ENCODE measurements at regions not wholly inside any gene's neighbourhood (a gene's known extent, or its start where the extent isn't known, plus 50 kb on each side); places are given as distances from the start of the nearest gene placed in this dataset.
"Not testable (repeated sequence)": the region's sequence is repeated elsewhere in the genome, so short reads cannot be mapped to it uniquely, and the experiment has no call there.

DNA sequence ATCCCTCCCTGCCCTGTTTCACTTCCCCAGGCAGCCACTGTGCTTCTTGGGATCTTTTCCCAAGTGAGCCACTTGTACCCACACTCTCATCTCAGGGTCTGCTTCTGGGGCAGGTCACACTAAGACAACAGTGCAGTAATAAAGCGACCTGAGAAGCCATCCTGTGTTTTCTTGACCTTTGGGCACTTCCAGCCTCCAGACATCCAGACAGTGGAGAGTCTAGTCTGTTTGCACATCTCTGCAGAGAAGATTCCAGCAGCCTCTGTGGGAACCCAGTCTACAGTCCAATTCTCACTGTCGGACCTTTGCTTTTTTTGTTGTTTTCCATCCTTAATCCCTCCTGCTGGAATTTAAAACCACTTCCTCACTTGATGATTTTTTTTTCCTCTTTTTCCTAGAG, 50.3 kb upstream of the ATP6AP2 start:
- ChIA-PET CTCF (no interaction called here), POLR2A (ENCODE audit: unreplicated experiment) (no interaction called here)
- Histone ChIP-seq H2AFZ (no peak overlapping the region), H3K27me3 (ENCODE audit: insufficient read depth, low read depth) (no peaks in the 10 kb centered on the region), H3K9me3 (ENCODE audit: insufficient read depth, low read depth) (no peaks in the 10 kb centered on the region), H4K20me1 (ENCODE audit: insufficient read depth) (no peaks in the 10 kb centered on the region), H3K9me2 (ENCODE audit: insufficient read depth) (no peaks in the 10 kb centered on the region), H3K4me3 (no peak overlapping the region), H3K27ac (no peak overlapping the region), H3K4me1 (replicated peaks; ENCODE audit: insufficient read depth) (no peaks in the 10 kb centered on the region), H3F3A (ENCODE audit: insufficient read depth, low read depth) (no peaks in the 10 kb centered on the region), H3K4me2 (no peak overlapping the region), H3K79me2 (ENCODE audit: low read depth) (no peaks in the 10 kb centered on the region), H3K36me3 (ENCODE audit: low read depth) (no peaks in the 10 kb centered on the region)
- BruUV-seq (replicated peaks) = no TSS peak
- no peak for TF ChIP-seq EZH2 (IDR thresholded peaks at IDR 0.05; ENCODE audit: low read depth)
- TF ChIP-seq, protein P1, sequence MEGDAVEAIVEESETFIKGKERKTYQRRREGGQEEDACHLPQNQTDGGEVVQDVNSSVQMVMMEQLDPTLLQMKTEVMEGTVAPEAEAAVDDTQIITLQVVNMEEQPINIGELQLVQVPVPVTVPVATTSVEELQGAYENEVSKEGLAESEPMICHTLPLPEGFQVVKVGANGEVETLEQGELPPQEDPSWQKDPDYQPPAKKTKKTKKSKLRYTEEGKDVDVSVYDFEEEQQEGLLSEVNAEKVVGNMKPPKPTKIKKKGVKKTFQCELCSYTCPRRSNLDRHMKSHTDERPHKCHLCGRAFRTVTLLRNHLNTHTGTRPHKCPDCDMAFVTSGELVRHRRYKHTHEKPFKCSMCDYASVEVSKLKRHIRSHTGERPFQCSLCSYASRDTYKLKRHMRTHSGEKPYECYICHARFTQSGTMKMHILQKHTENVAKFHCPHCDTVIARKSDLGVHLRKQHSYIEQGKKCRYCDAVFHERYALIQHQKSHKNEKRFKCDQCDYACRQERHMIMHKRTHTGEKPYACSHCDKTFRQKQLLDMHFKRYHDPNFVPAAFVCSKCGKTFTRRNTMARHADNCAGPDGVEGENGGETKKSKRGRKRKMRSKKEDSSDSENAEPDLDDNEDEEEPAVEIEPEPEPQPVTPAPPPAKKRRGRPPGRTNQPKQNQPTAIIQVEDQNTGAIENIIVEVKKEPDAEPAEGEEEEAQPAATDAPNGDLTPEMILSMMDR (conservative IDR thresholded peaks at IDR 0.05) = no peak
- intact Hi-C loops (cut with micrococcal nuclease; ENCODE audit: unreplicated experiment) = no loop called here
- DNase-seq = no peak

DNA sequence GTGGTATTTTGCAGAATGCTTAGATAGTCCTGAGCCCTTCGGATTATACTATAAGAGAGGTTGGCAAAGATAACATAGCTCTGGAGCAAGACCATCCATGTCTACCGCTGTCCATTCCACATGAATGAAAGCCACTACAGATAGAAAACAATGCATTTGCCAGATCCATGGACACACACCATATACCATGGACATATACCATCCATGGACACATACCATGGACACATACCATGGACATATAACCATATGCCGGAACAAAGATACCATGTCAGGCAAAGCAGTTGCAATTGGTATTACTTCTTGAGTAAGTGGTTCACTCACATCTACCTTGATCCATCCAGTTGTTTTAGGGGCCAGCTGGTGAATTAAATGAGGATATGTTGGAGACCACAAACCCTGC, 53.2 kb upstream of the ATP6AP2 start:
- Histone ChIP-seq H3K36me3 (ENCODE audit: low read depth) (no peaks in the 10 kb centered on the region), H3K79me2 (ENCODE audit: low read depth) (no peaks in the 10 kb centered on the region), H3K27ac (no peak overlapping the region), H3K4me1 (replicated peaks; ENCODE audit: insufficient read depth) (no peaks in the 10 kb centered on the region), H3K9me2 (ENCODE audit: insufficient read depth) (no peaks in the 10 kb centered on the region), H3K4me2 (no peak overlapping the region), H3K4me3 (no peak overlapping the region), H2AFZ (no peak overlapping the region), H3K27me3 (ENCODE audit: insufficient read depth, low read depth) (no peaks in the 10 kb centered on the region), H4K20me1 (ENCODE audit: insufficient read depth) (no peaks in the 10 kb centered on the region), H3F3A (ENCODE audit: insufficient read depth, low read depth) (no peaks in the 10 kb centered on the region), H3K9me3 (ENCODE audit: insufficient read depth, low read depth) (no peaks in the 10 kb centered on the region)
- no peak for TF ChIP-seq EZH2 (IDR thresholded peaks at IDR 0.05; ENCODE audit: low read depth)
- TF ChIP-seq, protein P1 (conservative IDR thresholded peaks at IDR 0.05) = no peak
- intact Hi-C loops (cut with micrococcal nuclease; ENCODE audit: unreplicated experiment) = no loop called here
- ChIA-PET POLR2A (ENCODE audit: unreplicated experiment) (no interaction called here), CTCF (no interaction called here)
- BruUV-seq (replicated peaks) = no TSS peak
- DNase-seq = no peak

DNA sequence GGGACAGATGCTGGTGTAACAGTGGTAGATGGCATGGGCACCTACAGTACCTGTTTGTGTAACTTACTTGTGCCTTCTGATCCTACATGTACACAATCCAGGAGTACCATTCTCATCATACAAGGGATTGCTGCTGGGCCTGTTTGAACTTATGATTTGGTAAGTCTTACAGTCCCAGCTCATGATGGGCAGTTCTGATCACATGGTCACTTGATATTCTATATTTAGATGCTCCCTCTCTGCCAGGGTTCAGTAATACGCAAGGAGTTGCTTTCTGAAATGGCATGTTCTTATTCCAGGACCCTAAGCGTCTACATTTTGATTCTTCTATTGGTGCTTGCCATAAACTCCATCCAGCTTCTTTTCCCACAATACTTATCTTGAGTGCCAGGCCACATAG, 54.4 kb upstream of the ATP6AP2 start:
- DNase-seq = no peak
- CTCF ChIA-PET = no interaction called here
- BruUV-seq (replicated peaks) = no TSS peak

DNA sequence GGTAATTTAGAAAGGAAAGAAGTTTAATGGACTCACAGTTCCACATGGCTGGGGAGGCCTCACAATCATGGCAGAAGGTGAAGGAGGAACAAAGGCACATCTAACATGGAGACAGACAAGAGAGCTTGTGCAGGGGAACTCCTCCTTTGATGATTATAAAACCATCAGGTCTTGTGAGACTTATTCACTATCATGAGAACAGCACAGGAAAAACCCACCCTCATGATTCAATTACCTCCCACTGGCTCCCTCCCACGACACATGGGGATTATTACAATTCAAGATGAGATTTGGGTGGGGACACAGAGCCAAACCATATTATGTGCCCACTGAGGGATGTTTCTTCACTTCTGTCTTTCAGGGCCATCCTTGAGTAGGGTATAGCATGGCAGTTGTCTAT, 54.9 kb upstream of the ATP6AP2 start:
- not testable (repeated sequence) for H4K20me1 ChIP-seq (ENCODE audit: insufficient read depth)

More for the DNA sequence above, 54.4 kb upstream of the ATP6AP2 start:
- TF ChIP-seq EZH2 (IDR thresholded peaks at IDR 0.05; ENCODE audit: low read depth) = no peak
- TF ChIP-seq, protein P1 (conservative IDR thresholded peaks at IDR 0.05) = no peak
- no peaks in the 10 kb centered on the region for H3K36me3 ChIP-seq (ENCODE audit: low read depth)
- no peak overlapping the region for H3K27ac ChIP-seq
- intact Hi-C loops (cut with micrococcal nuclease; ENCODE audit: unreplicated experiment) = no loop called here
- H3K27me3 ChIP-seq (ENCODE audit: insufficient read depth, low read depth) = no peaks in the 10 kb centered on the region
- H3K9me2 ChIP-seq (ENCODE audit: insufficient read depth) = no peaks in the 10 kb centered on the region
- no peaks in the 10 kb centered on the region for H4K20me1 ChIP-seq (ENCODE audit: insufficient read depth)
- H3K4me2 ChIP-seq = no peak overlapping the region
- H2AFZ ChIP-seq = no peak overlapping the region
- no peaks in the 10 kb centered on the region for H3K79me2 ChIP-seq (ENCODE audit: low read depth)
- no peaks in the 10 kb centered on the region for H3F3A ChIP-seq (ENCODE audit: insufficient read depth, low read depth)
- POLR2A ChIA-PET (ENCODE audit: unreplicated experiment) = no interaction called here
- H3K9me3 ChIP-seq (ENCODE audit: insufficient read depth, low read depth) = no peaks in the 10 kb centered on the region
- no peak overlapping the region for H3K4me3 ChIP-seq
- H3K4me1 ChIP-seq (replicated peaks; ENCODE audit: insufficient read depth) = no peaks in the 10 kb centered on the region

More for the DNA sequence above, 54.9 kb upstream of the ATP6AP2 start:
- H3K27me3 ChIP-seq (ENCODE audit: insufficient read depth, low read depth); POLR2A ChIA-PET (ENCODE audit: unreplicated experiment); H2AFZ ChIP-seq; BruUV-seq (replicated peaks); H3K4me3 ChIP-seq; CTCF ChIA-PET; H3K4me2 ChIP-seq; H3K9me2 ChIP-seq (ENCODE audit: insufficient read depth); H3K27ac ChIP-seq; intact Hi-C loops (cut with micrococcal nuclease; ENCODE audit: unreplicated experiment); H3K9me3 ChIP-seq (ENCODE audit: insufficient read depth, low read depth); H3F3A ChIP-seq (ENCODE audit: insufficient read depth, low read depth); H3K36me3 ChIP-seq (ENCODE audit: low read depth); DNase-seq; H3K4me1 ChIP-seq (replicated peaks; ENCODE audit: insufficient read depth); H3K79me2 ChIP-seq (ENCODE audit: low read depth): not testable (repeated sequence)

Measured in PC-9 (cell line).